Common myeloid progenitor, CD34-positive (primary cell): ENCODE measurements at regions not wholly inside any gene's neighbourhood (a gene's known extent, or its start where the extent isn't known, plus 50 kb on each side); places are given as distances from the start of the nearest gene placed in this dataset.

Source experiments
- CTCF ChIA-PET: fragments of 350-600 bp; sonication (Branson Sonifier 250); formaldehyde crosslinking; loops from one replicate; lab custom pipeline; 2021; ENCODE audit warnings: antibody characterized with exemption; lab: Charles Lee
- POLR2A ChIA-PET: fragments of 350-600 bp; sonication (Branson Sonifier 250); formaldehyde crosslinking; loops from one replicate; lab custom pipeline; 2021; ENCODE audit warnings: antibody characterized with exemption; lab: Charles Lee
- DNase-seq, 3 donors: peaks; one replicate each; pipeline versions ENCODE4 v3.0.0 to v3.0.0-alpha.2; 2013
- H3K27ac ChIP-seq, 2 experiments: 1 replicate in 1 of 2; 2 replicates in 1 of 2; pipeline ENCODE4 v1.7.0; 2013; ENCODE audit warnings: inconsistent platforms in 2 of 2, low read length in 2 of 2, mild to moderate bottlenecking in 2 of 2, low read depth in 1 of 2, moderate library complexity in 1 of 2; ENCODE audit not compliant: severe bottlenecking in 2 of 2, insufficient read depth in 1 of 2, poor library complexity in 1 of 2
- H3K27me3 ChIP-seq, 5 experiments: replicated peaks in 2 of 5; 1 replicate in 3 of 5; 2 replicates in 2 of 5; pipeline versions ENCODE4 v1.6.1 to v1.7.0; 2013; ENCODE audit warnings: low read length in 4 of 5, mild to moderate bottlenecking in 2 of 5, moderate library complexity in 2 of 5, inconsistent platforms in 1 of 5; ENCODE audit not compliant: insufficient read depth in 5 of 5, control insufficient read depth in 4 of 5
- H3K36me3 ChIP-seq, 4 experiments: 1 replicate in 2 of 4; 2 replicates in 2 of 4; pipeline versions ENCODE4 v1.6.1 to v1.7.0; 2013; ENCODE audit warnings: low read length in 3 of 4, control low read depth in 1 of 4, mild to moderate bottlenecking in 1 of 4; ENCODE audit not compliant: control insufficient read depth in 4 of 4, insufficient read depth in 4 of 4
- H3K4me1 ChIP-seq, 4 experiments: 1 replicate in 3 of 4; 2 replicates in 1 of 4; pipeline versions ENCODE4 v1.6.1 to v1.7.1; 2013; ENCODE audit warnings: low read length in 3 of 4, mild to moderate bottlenecking in 3 of 4, control low read depth in 1 of 4, inconsistent platforms in 1 of 4, moderate library complexity in 1 of 4; ENCODE audit not compliant: control insufficient read depth in 4 of 4, insufficient read depth in 4 of 4; ENCODE audit errors: control extremely low read depth in 1 of 4
- H3K4me3 ChIP-seq, 7 experiments: 1 replicate in 4 of 7; 2 replicates in 3 of 7; pipeline versions ENCODE4 v1.5.1 to v1.7.0; 2013; ENCODE audit warnings: mild to moderate bottlenecking in 7 of 7, low read length in 6 of 7, moderate library complexity in 6 of 7, inconsistent platforms in 2 of 7, low read depth in 2 of 7, control low read depth in 1 of 7; ENCODE audit not compliant: insufficient read depth in 4 of 7, control insufficient read depth in 1 of 7; ENCODE audit errors: extremely low read depth in 1 of 7
- H3K9me3 ChIP-seq, 5 experiments: 1 replicate in 4 of 5; 2 replicates in 1 of 5; pipeline versions ENCODE4 v1.6.1 to v1.7.1; 2013; ENCODE audit warnings: low read length in 4 of 5, mild to moderate bottlenecking in 2 of 5, inconsistent platforms in 1 of 5, low read depth in 1 of 5, moderate library complexity in 1 of 5; ENCODE audit not compliant: control insufficient read depth in 4 of 5, insufficient read depth in 2 of 5; ENCODE audit errors: control extremely low read depth in 1 of 5
- WGBS: methylation state at CpG from one replicate; pipeline ENCODE4 v1.1.5; 2013; ENCODE audit not compliant: insufficient coverage; 5-methylcytosine and 5-hydroxymethylcytosine counted together

DNA sequence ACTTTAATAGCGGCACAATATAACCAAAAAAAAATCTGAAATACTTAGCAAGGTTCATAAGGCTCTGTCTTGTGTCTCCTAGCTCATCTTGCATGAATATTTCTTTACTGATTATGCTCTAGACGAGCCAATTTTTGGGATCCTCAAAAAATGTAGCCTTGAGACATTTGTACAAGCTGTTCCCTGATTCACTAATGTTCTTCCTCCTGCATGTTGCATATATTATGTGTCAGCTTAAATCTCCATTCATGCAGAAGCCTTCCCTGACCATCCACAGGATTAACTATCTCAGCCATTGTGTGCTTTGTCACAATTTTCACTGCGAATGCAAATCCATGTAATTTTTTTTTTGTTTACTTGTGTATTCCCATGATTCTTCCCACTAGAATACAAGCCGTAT, 594.0 kb upstream of the VRK2 start:
- ChIA-PET CTCF (interaction anchor here (0.8 kb wide), 1 partner anchor 124 kb away, joined by 3 read pairs; no protein-coding TSS in a partner anchor), POLR2A (no interaction called here)
- H3K9me3 ChIP-seq, result no peaks in the 10 kb centered on the region
- H3K4me3 ChIP-seq, result no peak overlapping the region
- H3K27me3 ChIP-seq, result no peaks in the 10 kb centered on the region
- no peaks in the 10 kb centered on the region for H3K36me3 ChIP-seq
- H3K27ac ChIP-seq, result no peak overlapping the region
- WGBS, result 95% methylated on average over 2 of the region's 4 CpGs
- H3K4me1 ChIP-seq, result no peaks in the 10 kb centered on the region
- no peak for DNase-seq

DNA sequence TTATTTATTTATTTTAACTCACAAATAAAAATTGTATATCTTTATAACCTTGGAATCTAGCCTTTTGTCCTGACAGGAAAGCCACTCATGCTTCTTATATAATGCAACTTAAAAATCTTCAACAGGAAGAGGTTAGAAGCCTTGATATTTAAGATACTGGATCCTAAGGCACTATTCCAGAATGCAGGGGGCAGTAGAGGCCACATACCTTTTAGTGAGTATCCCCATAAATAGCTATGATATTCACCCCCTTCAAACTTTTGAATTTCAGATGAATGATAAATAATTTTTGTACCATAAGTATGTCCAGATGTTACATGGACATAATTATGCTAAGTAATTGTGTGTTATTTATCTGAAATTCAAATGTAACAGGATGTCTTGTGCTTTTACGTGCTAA, 592.7 kb upstream of the VRK2 start:
- DNase-seq, result no peak
- peaks cover 0 to under 1% (median 0%) of the 10 kb centered on the region in 5 experiments for H3K9me3 ChIP-seq
- ChIA-PET POLR2A (no interaction called here), CTCF (no interaction called here)
- no peaks in the 10 kb centered on the region for H3K27me3 ChIP-seq
- no peak overlapping the region for H3K4me3 ChIP-seq
- H3K27ac ChIP-seq, result no peak overlapping the region
- H3K36me3 ChIP-seq, result no peaks in the 10 kb centered on the region
- WGBS, result no CpG with 5 or more reads among the region's 1 CpG
- H3K4me1 ChIP-seq, result no peaks in the 10 kb centered on the region

DNA sequence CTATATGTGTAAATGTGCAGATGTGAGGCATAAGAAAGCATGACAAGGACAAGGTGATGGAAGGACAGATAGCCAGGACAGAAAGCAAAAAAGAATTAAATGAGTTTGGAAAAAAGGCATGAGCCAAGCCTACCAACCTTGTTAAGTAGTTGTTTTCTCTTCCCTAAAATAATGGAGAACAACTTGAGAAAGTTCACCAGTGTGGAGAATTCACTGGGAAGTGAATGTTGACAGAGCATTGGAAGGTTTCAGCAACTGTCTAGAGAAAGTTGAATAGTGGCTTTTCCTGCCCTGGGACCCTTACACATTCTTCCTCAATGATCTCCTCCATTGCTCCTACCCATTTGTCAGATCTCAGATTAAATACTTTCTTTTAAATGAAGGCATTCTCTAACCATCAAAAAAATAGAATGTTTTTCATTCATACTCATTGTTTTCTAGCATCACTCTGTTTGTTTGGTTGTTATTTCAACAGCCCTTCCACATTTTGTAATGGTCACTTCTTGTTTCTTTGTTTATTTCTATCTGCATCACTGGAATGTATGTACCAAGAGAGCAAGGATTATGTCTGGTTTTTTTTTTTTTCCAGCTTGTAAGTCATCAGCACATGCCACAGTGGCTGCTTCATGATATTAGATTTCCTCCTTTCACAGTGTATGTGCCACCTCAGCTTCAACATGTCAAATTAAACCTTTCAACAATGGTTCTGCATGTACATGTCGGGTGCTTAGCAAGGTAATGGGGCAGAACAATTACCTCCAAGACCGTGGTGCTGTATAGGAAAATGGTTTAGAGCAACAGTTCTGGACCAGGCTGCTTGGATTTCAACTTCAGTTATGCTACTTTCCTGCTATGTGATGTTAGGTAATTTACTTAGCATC, 586.0 kb upstream of the VRK2 start:
- no peaks in the 10 kb centered on the region for H3K4me1 ChIP-seq
- H3K36me3 ChIP-seq, result no peaks in the 10 kb centered on the region
- no peak overlapping the region for H3K4me3 ChIP-seq
- DNase-seq, result no peak
- H3K27me3 ChIP-seq, result no peaks in the 10 kb centered on the region
- WGBS, result 95% methylated on average over 2 of the region's 2 CpGs
- H3K9me3 ChIP-seq, result peaks cover 0 to 2% (median 0%) of the 10 kb centered on the region in 5 experiments
- CTCF ChIA-PET, result no interaction called here
- POLR2A ChIA-PET, result no interaction called here
- no peak overlapping the region for H3K27ac ChIP-seq

DNA sequence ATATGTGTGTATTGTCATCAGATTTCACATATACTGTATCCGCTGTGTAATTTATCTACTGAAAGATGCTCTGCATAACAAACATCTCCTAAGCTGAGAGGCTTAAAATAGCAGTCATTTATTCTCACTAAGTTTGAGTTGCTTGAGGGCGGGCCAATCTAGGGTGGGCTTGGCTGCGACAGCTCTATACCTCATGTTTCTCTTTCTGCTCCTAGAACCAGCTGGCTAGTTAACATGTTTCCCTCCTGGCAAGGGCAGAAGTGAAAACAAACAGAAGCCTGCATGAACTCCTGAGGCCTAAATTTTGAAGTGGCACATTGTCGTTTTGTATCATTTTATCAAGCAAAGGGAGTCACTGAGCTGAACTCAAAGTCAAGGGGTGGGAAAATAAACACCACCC, 585.0 kb upstream of the VRK2 start:
- Histone ChIP-seq H3K9me3 (peaks cover 0 to 2% (median 0%) of the 10 kb centered on the region in 5 experiments), H3K4me3 (no peak overlapping the region), H3K36me3 (no peaks in the 10 kb centered on the region), H3K4me1 (no peaks in the 10 kb centered on the region), H3K27ac (no peak overlapping the region), H3K27me3 (no peaks in the 10 kb centered on the region)
- POLR2A ChIA-PET, result no interaction called here
- CTCF ChIA-PET, result no interaction called here
- no peak for DNase-seq
- WGBS, result 97% methylated on average over 3 of the region's 4 CpGs

DNA sequence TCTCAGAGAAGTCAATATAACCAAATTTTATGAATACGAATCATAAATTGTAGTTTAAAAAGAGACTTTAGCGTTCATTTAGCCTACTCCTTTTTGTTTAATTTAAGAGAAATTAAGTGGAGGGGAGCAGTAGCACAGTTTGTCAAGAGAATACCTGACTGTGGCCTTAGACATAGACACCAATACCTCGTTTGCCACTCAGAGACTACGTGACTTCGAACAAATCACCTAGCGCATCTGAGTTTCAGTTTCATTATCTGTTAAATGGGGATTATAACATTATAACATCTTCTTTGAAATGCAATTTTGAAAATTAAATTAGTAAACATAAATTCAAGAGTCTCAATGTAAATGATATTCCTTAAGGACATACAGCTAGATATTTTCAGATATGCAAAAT, 581.5 kb upstream of the VRK2 start:
- Histone ChIP-seq H3K9me3 (no peaks in the 10 kb centered on the region), H3K4me1 (no peaks in the 10 kb centered on the region), H3K36me3 (no peaks in the 10 kb centered on the region), H3K27me3 (no peaks in the 10 kb centered on the region), H3K4me3 (no peak overlapping the region), H3K27ac (no peak overlapping the region)
- ChIA-PET POLR2A (no interaction called here), CTCF (no interaction called here)
- WGBS, result no CpG with 5 or more reads among the region's 6 CpGs
- no peak for DNase-seq

DNA sequence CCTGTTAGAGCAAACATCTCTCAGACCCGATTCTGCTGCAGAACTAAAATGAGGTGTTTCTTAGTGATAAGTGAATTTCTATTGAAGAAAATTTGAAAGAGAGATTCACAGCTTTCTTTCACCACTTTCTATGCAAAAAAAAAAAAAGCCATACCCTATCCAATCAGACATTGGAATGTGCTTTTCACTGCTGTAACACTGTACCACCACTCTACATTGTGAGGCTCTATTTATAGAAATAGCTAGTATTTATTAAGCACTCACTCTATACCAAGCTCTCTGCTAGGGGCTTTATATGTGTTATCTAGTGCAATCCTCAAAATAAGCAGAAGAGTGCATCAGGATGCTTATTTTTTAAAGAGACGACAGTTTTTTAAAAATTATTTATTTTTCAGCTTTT, 580.6 kb upstream of the VRK2 start:
- no CpG with 5 or more reads among the region's 2 CpGs for WGBS
- DNase-seq, result no peak
- no peaks in the 10 kb centered on the region for H3K36me3 ChIP-seq
- no peaks in the 10 kb centered on the region for H3K27me3 ChIP-seq
- ChIA-PET POLR2A (no interaction called here), CTCF (no interaction called here)
- H3K9me3 ChIP-seq, result no peaks in the 10 kb centered on the region
- H3K27ac ChIP-seq, result no peak overlapping the region
- no peaks in the 10 kb centered on the region for H3K4me1 ChIP-seq
- no peak overlapping the region for H3K4me3 ChIP-seq

DNA sequence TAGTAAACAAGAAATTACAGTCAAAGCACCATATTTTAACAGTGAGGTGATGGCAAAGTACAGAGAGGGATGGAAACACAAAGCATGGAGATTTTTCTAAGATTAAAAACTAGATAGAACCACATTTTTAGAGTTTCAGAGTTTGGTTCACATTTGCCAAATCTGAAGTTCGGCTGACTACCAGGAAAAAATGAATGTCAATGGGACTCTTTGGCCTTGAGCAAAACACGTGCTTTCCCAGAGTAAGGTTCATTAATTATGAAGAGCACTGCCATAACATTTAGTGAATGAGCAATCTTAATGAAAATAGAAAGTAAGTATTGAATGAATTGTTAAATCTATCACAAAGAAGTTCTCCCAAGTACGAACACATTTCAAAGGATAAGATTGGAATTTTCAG, 571.2 kb upstream of the VRK2 start:
- CTCF ChIA-PET, result no interaction called here
- WGBS, result 88% methylated on average over 1 of the region's 3 CpGs
- POLR2A ChIA-PET, result no interaction called here

More for the DNA sequence above, 571.2 kb upstream of the VRK2 start:
- DNase-seq, result no peak
- H3K27me3 ChIP-seq, result no peaks in the 10 kb centered on the region
- no peaks in the 10 kb centered on the region for H3K4me1 ChIP-seq
- H3K36me3 ChIP-seq, result no peaks in the 10 kb centered on the region
- peaks cover 0 to 1% (median 0%) of the 10 kb centered on the region in 5 experiments for H3K9me3 ChIP-seq
- no peak overlapping the region for H3K4me3 ChIP-seq
- H3K27ac ChIP-seq, result no peak overlapping the region
